ENCODE measurements at regions not wholly inside any gene's neighbourhood (a gene's known extent, or its start where the extent isn't known, plus 50 kb on each side); places are given as distances from the start of the nearest gene placed in this dataset.

- in situ Hi-C loops (cut with HindIII; ENCODE audit: low pct_unique_long_range_greater_than_20kb, low sequenced_read_pairs), result no loop called here
- DNase-seq (ENCODE audit: low read depth in 1 of 2, low spot score in 1 of 2), result no peak
- TF ChIP-seq JUND (IDR thresholded peaks at IDR 0.05; ENCODE audit: low read depth), result no peak
Observed at GRCh38 chr2:37425408-37425807, 81.0 kb downstream of the QPCT start.

GRCh38 chr2:37427241-37427640, 82.8 kb downstream of the QPCT start:
- DNase-seq (ENCODE audit: low read depth in 1 of 2, low spot score in 1 of 2), result no peak
- no peak for TF ChIP-seq JUND (IDR thresholded peaks at IDR 0.05; ENCODE audit: low read depth)
- in situ Hi-C loops (cut with HindIII; ENCODE audit: low pct_unique_long_range_greater_than_20kb, low sequenced_read_pairs), result no loop called here

GRCh38 chr2:37436323-37436722, 91.9 kb downstream of the QPCT start:
- in situ Hi-C loops (cut with HindIII; ENCODE audit: low pct_unique_long_range_greater_than_20kb, low sequenced_read_pairs), result no loop called here
- TF ChIP-seq JUND (IDR thresholded peaks at IDR 0.05; ENCODE audit: low read depth), result no peak
- peak in 1 of 2 experiments; percentile 5 for DNase-seq (ENCODE audit: low read depth in 1 of 2, low spot score in 1 of 2)

- no peak for TF ChIP-seq JUND (IDR thresholded peaks at IDR 0.05; ENCODE audit: low read depth)
- DNase-seq (ENCODE audit: low read depth in 1 of 2, low spot score in 1 of 2), result no peak
- in situ Hi-C loops (cut with HindIII; ENCODE audit: low pct_unique_long_range_greater_than_20kb, low sequenced_read_pairs), result no loop called here
Observed at GRCh38 chr2:37439131-37439642, 94.8 kb downstream of the QPCT start.

- no peak for TF ChIP-seq JUND (IDR thresholded peaks at IDR 0.05; ENCODE audit: low read depth)
- in situ Hi-C loops (cut with HindIII; ENCODE audit: low pct_unique_long_range_greater_than_20kb, low sequenced_read_pairs), result no loop called here
- DNase-seq (ENCODE audit: low read depth in 1 of 2, low spot score in 1 of 2), result no peak
Observed at GRCh38 chr2:37441055-37441454, 96.6 kb downstream of the QPCT start.

GRCh38 chr2:37443082-37443481, 98.7 kb downstream of the QPCT start:
- in situ Hi-C loops (cut with HindIII; ENCODE audit: low pct_unique_long_range_greater_than_20kb, low sequenced_read_pairs), result no loop called here
- DNase-seq (ENCODE audit: low read depth in 1 of 2, low spot score in 1 of 2), result no peak
- no peak for TF ChIP-seq JUND (IDR thresholded peaks at IDR 0.05; ENCODE audit: low read depth)

- no peak for TF ChIP-seq JUND (IDR thresholded peaks at IDR 0.05; ENCODE audit: low read depth)
- in situ Hi-C loops (cut with HindIII; ENCODE audit: low pct_unique_long_range_greater_than_20kb, low sequenced_read_pairs), result no loop called here
- DNase-seq (ENCODE audit: low read depth in 1 of 2, low spot score in 1 of 2), result no peak
Observed at GRCh38 chr2:37447446-37447845, 103.0 kb downstream of the QPCT start.

- DNase-seq (ENCODE audit: low read depth in 1 of 2, low spot score in 1 of 2), result no peak
- in situ Hi-C loops (cut with HindIII; ENCODE audit: low pct_unique_long_range_greater_than_20kb, low sequenced_read_pairs), result no loop called here
- no peak for TF ChIP-seq JUND (IDR thresholded peaks at IDR 0.05; ENCODE audit: low read depth)
Observed at GRCh38 chr2:37448342-37449120, 104.1 kb downstream of the QPCT start.

- peak in 1 of 2 experiments; percentile 41 for DNase-seq (ENCODE audit: low read depth in 1 of 2, low spot score in 1 of 2)
- no peak for TF ChIP-seq JUND (IDR thresholded peaks at IDR 0.05; ENCODE audit: low read depth)
- in situ Hi-C loops (cut with HindIII; ENCODE audit: low pct_unique_long_range_greater_than_20kb, low sequenced_read_pairs), result no loop called here
Observed at GRCh38 chr2:37449761-37450296, 105.4 kb downstream of the QPCT start.

GRCh38 chr2:37453027-37453426, 108.6 kb downstream of the QPCT start:
- in situ Hi-C loops (cut with HindIII; ENCODE audit: low pct_unique_long_range_greater_than_20kb, low sequenced_read_pairs), result no loop called here
- TF ChIP-seq JUND (IDR thresholded peaks at IDR 0.05; ENCODE audit: low read depth), result no peak
- no peak for DNase-seq (ENCODE audit: low read depth in 1 of 2, low spot score in 1 of 2)

GRCh38 chr2:37454851-37455762, 110.7 kb downstream of the QPCT start:
- TF ChIP-seq JUND (IDR thresholded peaks at IDR 0.05; ENCODE audit: low read depth), result no peak
- in situ Hi-C loops (cut with HindIII; ENCODE audit: low pct_unique_long_range_greater_than_20kb, low sequenced_read_pairs), result no loop called here
- DNase-seq (ENCODE audit: low read depth in 1 of 2, low spot score in 1 of 2), result no peak

GRCh38 chr2:37456479-37456878, 112.0 kb downstream of the QPCT start:
- in situ Hi-C loops (cut with HindIII; ENCODE audit: low pct_unique_long_range_greater_than_20kb, low sequenced_read_pairs), result no loop called here
- DNase-seq (ENCODE audit: low read depth in 1 of 2, low spot score in 1 of 2), result no peak
- TF ChIP-seq JUND (IDR thresholded peaks at IDR 0.05; ENCODE audit: low read depth), result no peak

Data from T47D (cell line).